Superior temporal gyrus (tissue), 1 donor: ENCODE measurements at regions not wholly inside any gene's neighbourhood (a gene's known extent, or its start where the extent isn't known, plus 50 kb on each side); places are given as distances from the start of the nearest gene placed in this dataset.

Experiments
- DNase-seq: peaks from one replicate; pipeline ENCODE4 v3.0.0-alpha.2; 2016; ENCODE audit errors: extremely low spot score

- DNase-seq: no peak
These were observed 199.3 kb upstream of the ACTBL2 start for GRCh38 chr5:57681942-57682341.

DNA sequence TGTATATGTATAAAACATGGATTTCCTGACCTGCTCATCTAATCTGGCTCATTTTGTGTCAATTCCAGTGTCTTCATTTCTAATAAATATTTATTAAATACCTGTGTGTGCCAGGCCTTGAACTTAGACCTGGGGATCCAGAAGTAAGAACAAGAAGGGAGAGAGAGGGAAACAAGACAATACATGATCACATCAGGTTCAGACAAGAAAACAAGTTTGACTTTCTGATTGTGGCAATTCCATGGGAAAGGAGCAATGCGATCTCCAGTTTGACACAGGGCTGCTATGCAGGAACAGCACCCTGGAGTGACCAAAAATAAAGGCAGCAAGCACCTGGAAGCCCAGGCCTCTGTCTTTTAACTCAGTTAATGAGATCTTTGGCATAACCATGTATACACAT is 198.1 kb upstream of the ACTBL2 start:
- no peak for DNase-seq

GRCh38 chr5:57677235-57677634 is 194.6 kb upstream of the ACTBL2 start:
- DNase-seq: no peak

DNA sequence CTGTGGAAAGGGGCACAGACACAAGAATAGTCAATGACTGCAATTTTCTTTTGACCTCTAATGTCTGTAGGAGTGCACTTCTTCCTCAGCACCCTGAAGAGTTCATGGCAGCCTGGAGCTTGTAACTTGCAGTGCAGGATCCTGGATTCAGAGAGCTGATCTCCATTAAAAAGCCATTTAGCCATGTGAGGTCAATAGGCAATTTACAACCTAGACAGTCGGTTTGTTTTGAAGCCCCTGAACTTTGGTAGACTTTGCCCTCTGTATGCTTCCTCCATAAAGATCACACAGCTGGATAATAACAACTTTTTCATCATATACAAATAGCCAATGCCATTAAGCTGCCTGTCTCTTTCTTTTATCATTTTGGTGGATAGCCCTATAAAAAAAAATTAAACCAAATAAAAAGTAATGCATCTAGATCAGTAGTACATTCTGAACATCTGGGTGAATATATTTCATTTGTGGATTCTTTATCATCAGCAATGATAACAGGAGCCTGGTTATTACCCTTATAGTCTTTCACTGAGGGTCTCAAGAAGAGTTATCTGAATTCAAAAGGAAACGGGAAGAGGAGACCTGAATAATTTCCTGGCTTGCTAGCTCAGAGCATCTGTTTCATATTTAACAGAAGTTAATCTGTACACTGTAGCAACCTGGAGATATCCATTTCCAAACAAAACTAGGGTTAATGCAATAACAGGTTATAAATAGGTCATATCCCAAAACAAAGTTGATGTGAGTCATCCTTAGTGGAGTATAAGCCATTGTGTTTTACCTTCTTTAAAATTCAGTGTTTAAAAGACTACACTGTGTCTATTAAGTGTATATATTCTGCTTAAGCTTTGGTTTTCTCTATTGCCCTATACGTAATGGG is 193.8 kb upstream of the ACTBL2 start:
- DNase-seq: no peak

- DNase-seq: no peak
These were observed 192.6 kb upstream of the ACTBL2 start for GRCh38 chr5:57675236-57675635.

GRCh38 chr5:57671371-57671770 is 188.8 kb upstream of the ACTBL2 start:
- DNase-seq: no peak

DNA sequence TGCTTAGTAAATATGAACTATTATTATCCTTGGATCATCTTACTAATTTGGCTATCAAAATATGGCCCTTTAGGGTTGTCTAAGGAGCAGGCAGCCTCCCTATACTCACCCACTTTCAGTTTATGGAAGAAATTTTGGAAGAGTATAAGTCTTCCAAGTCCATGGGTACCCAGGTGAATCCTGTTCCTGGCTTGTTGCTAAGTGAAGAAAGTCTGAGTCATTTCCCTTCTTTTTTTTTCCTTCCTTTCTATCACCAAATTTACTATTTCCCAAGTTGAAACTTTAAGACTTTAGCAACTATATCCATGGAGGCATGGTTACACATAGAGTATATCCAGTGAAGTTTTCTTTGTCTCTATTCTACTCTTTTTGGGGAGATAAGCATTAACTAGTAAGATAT is 184.0 kb upstream of the ACTBL2 start:
- no peak for DNase-seq

GRCh38 chr5:57665146-57665936 is 182.7 kb upstream of the ACTBL2 start:
- DNase-seq: no peak

- DNase-seq: no peak
These were observed 182.1 kb upstream of the ACTBL2 start for GRCh38 chr5:57664700-57665099.

DNA sequence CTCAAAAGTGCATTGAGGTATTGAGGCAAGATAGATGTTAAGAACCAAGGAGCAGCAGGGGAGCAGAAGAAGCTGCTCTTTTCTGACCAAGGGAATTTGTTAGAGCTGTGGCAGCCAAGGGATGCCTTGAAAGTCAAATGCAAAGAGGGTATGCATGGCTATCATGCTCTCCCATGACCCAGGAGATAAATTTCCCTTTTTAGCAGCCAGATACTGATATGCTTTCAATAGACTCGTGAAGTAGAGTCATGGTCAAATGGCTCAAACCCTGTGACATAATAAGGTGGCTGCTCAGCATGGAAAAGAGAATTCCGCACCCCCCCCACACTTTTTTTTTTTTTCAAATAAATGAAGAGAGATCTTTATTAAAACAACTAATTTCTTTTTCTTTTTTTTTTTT is 180.9 kb upstream of the ACTBL2 start:
- no peak for DNase-seq

DNA sequence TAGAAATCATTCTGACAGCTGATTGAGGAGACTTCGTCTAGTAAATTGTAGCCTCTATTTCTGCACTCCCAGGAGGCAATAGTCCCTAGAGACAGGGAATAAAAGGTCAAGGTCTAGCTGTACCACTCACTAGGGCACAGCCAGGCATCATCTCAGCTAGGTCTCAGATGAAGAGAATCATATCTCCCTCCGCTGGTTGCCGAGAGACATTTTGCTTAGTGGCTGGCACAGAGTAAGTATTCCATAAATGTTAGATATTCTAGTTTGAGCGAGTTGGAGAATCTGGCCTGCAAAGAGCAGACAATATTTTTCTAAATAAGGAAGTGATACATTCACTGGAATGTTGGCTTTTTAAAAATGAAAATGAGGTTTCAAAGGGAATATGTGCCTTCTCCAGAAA is 180.4 kb upstream of the ACTBL2 start:
- no peak for DNase-seq

DNA sequence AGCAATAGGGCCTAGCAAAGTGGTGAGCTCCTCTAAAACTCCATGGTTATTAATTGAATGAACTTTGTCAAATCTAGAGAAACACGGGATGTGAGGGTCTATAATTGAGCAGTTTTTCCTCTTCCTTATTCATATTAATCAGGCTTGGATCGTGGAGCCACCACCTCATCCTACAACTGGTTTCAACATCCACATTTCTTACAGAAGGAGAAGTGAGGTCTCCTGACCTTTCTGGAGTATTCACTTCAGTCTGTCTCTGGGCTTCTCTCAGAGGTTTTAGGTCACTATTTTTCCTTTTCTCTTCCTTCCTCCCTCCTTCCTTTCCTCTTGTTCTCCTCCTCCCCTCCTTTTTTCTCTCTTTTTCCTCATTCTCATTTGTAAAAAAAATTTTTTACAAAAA is 177.3 kb upstream of the ACTBL2 start:
- no peak for DNase-seq

DNA sequence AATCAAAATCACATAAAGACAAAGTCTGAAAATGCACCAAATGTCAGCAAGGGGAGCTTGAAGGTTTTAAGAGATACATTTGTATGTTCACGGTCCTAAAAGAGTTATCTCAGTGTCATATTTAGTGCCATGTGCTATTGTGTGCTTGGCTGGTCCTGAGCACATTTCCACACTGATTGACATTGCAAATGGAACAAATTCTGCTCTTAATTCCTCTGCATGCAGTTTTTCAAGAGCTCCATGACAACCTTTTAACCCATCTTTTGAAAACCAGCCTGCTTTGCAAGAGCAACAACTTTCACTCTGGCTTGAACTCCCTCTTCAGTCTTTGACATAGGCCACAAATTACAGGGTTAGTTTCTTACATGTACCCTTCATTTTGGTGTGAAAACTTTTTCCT is 175.4 kb upstream of the ACTBL2 start:
- DNase-seq: no peak

- DNase-seq: no peak
These were observed 172.6 kb upstream of the ACTBL2 start for GRCh38 chr5:57655228-57655627.

DNA sequence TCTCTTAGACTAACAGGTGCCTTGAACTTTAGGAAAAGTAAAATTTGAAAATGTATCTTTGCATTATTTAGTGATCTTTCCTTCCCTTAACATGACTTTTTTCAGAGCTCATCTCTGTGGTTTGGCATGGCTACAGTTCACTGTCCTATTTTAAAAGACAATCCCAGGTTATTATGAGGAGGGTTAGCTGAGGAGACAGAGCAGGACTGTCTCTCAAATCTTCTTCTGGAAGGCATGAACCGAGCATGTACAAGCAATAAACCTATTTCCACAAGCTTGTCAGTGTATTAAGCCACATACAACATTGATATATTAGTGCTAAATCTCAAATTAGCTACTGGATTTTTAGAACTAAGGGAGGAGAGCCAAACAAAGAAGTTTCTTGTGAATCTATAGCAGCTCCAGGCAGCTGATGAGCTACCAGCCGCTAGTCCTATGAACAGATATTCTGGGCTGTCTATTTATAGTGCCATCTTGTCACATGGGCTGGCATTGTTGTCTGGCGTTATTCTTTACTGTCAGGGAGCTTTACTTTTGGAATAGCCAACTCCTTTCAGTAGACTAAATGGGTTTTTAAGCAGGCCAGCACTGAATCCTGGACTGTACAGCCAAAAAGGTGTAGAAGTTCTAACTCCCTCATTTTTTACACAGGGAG is 171.2 kb upstream of the ACTBL2 start:
- DNase-seq: peak; percentile 91

GRCh38 chr5:57651127-57651526 is 168.5 kb upstream of the ACTBL2 start:
- DNase-seq: no peak

GRCh38 chr5:57650360-57651069 is 167.9 kb upstream of the ACTBL2 start:
- no peak for DNase-seq

DNA sequence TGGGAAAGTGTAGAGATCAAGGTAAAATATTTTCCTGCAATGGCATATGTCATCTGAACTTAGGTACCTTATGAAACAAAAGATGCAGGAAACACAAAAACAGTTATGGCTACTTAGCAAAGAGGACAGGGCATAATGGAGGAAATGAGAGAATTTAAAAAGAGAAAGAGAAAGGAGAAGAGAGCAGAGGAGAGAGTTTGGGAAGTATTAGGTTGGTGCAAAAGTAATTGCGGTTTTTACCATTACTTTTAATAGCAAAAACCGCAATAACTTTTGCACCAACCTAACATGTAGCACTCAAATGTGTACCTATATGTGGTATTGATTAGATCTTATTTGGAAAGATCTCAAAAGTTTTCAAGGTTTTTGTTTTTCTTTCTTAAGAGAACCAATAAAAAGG is 160.1 kb upstream of the ACTBL2 start:
- no peak for DNase-seq

DNA sequence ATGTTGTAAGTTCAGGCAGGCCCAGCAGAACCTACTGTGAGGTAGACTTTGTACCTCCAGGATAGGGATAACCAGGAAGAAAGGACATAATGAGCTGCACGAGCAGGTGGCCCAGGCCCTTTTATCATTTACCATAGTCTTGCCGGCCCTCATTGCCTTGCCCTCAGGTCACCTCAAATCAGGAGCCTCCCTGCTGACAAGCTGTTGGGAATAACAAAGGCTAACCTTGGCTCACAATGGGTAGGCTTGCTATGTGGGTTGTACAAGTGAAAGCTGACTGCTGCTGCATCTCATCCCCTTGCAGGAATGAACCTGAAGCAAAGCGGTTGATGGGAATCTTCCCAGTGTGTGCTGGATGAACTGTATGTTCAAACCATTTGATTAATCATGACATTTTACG is 159.5 kb upstream of the ACTBL2 start:
- DNase-seq: no peak

DNA sequence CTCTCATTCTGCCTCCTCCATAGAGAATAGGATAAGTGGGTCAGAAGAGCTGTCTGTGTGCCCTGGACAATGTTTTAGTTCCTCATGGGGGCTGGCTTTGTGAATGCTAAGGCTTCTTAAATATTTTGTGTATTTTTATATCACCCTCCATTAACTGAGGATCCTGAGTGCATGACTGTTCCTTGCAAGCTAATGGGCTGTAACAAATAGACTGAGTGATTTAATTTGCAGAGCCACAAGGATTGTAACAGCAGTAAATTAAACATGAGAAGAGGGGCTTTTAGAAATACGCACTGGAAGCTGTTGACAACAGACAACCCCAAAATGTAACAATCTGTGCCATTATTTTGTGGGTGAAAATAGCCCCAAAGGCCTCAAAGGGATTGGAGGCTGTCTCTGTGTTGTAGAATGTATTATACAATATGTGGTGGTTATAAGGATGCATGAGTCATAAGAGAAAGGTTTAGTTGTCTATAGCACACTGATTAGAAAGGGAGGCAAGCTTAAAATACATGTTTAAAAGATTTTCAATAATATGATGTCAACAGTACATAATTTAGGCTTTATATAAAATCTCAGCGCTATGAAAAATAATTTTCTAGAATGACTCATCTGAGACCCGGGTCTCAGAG is 152.7 kb upstream of the ACTBL2 start:
- DNase-seq: no peak

- DNase-seq: no peak
These were observed 150.3 kb upstream of the ACTBL2 start for GRCh38 chr5:57632937-57633336.
